ENCODE measurements at regions not wholly inside any gene's neighbourhood (a gene's known extent, or its start where the extent isn't known, plus 50 kb on each side); places are given as distances from the start of the nearest gene placed in this dataset.

DNA sequence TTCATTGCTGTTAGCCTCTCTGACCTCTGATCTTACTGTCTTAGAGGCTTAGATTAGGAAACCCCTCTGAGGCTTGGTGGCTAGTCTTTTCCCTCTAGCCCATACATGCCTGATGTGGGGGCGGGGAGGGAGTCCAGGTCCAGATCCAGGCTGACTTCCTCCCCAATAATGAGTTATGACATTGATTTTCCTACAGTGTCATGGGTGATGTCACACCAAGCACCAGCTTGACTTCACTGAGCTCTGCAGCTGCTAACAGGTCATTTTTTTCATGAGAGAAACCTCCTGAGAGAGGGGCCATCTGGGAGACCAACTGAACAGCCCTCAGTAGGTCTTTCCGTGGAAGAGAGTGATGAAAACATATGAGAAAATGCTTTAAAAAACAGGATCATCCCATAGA is 180.2 kb upstream of the N4BP1 start:
- no peaks in the 10 kb centered on the region for H4K20me1 ChIP-seq (ENCODE audit: insufficient read depth, low read length)
- H3K4me1 ChIP-seq (ENCODE audit: insufficient read depth, low read length): no peaks in the 10 kb centered on the region
- no peaks in the 10 kb centered on the region for H3K9me3 ChIP-seq (ENCODE audit: low read depth, low read length)
- TF ChIP-seq, protein P1, sequence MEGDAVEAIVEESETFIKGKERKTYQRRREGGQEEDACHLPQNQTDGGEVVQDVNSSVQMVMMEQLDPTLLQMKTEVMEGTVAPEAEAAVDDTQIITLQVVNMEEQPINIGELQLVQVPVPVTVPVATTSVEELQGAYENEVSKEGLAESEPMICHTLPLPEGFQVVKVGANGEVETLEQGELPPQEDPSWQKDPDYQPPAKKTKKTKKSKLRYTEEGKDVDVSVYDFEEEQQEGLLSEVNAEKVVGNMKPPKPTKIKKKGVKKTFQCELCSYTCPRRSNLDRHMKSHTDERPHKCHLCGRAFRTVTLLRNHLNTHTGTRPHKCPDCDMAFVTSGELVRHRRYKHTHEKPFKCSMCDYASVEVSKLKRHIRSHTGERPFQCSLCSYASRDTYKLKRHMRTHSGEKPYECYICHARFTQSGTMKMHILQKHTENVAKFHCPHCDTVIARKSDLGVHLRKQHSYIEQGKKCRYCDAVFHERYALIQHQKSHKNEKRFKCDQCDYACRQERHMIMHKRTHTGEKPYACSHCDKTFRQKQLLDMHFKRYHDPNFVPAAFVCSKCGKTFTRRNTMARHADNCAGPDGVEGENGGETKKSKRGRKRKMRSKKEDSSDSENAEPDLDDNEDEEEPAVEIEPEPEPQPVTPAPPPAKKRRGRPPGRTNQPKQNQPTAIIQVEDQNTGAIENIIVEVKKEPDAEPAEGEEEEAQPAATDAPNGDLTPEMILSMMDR (IDR thresholded peaks at IDR 0.05; ENCODE audit: extremely low read depth, low read depth, low read length): no peak
- H3K4me3 ChIP-seq (ENCODE audit: insufficient read depth, low read length): no peak overlapping the region
- H3K36me3 ChIP-seq (ENCODE audit: insufficient read depth, low read length): no peaks in the 10 kb centered on the region
- H3K79me2 ChIP-seq (ENCODE audit: insufficient read depth, low read length): no peaks in the 10 kb centered on the region
- no peak overlapping the region for H3K27ac ChIP-seq (ENCODE audit: low read depth, low read length)
- DNase-seq (ENCODE audit: insufficient read length, low spot score, missing footprints): no peak
- no peak overlapping the region for H2AFZ ChIP-seq (ENCODE audit: low read length)
- no peaks in the 10 kb centered on the region for H3K27me3 ChIP-seq (ENCODE audit: insufficient read depth, low read length)
- H3K4me2 ChIP-seq (ENCODE audit: insufficient read depth, low read length): no peak overlapping the region

DNA sequence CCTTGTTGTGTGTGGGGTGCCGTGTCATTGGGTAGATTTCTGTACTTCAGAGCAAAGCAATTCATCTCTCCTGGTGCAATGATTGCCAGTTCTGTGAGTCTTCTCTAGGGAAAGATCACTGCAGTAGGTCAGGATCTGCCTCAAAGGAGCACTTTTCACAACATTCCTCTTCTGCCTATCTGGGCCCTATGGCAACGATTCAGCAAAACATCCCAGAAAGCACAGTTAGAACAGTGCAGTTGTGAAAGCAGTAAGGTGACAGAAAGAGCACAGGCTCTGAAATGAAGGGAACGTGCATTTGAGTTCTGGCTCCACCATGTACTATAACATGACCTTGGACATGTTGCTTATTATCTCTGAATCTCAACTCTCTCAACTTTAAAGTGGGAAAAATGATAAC is 178.5 kb upstream of the N4BP1 start:
- no peak for DNase-seq (ENCODE audit: insufficient read length, low spot score, missing footprints)
- Histone ChIP-seq H3K27me3 (ENCODE audit: insufficient read depth, low read length) (no peaks in the 10 kb centered on the region), H2AFZ (ENCODE audit: low read length) (no peak overlapping the region), H3K27ac (ENCODE audit: low read depth, low read length) (no peak overlapping the region), H4K20me1 (ENCODE audit: insufficient read depth, low read length) (no peaks in the 10 kb centered on the region), H3K79me2 (ENCODE audit: insufficient read depth, low read length) (no peaks in the 10 kb centered on the region), H3K4me3 (ENCODE audit: insufficient read depth, low read length) (no peak overlapping the region), H3K9me3 (ENCODE audit: low read depth, low read length) (no peaks in the 10 kb centered on the region), H3K4me1 (ENCODE audit: insufficient read depth, low read length) (no peaks in the 10 kb centered on the region), H3K36me3 (ENCODE audit: insufficient read depth, low read length) (no peaks in the 10 kb centered on the region), H3K4me2 (ENCODE audit: insufficient read depth, low read length) (no peak overlapping the region)
- TF ChIP-seq, protein P1 (IDR thresholded peaks at IDR 0.05; ENCODE audit: extremely low read depth, low read depth, low read length): no peak

DNA sequence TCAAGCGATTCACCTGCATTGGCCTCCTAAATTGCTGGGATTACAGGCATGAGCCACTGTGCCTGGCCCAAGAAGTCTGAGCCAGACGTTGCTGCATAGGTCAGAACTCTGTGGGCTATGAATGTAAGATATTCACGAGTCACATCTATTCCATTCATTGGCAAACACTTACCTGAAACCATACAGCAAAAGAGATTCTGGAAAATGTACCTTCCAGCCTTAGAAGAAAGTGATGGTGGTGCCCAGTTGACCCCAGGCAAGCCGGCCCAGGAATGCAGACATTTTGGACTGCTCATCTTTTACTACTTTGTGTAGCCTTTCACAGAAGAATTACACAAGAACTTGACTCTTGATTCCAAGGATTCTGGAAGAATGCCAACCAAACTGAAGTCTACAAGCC is 135.6 kb upstream of the N4BP1 start:
- Histone ChIP-seq H3K27ac (ENCODE audit: low read depth, low read length) (no peak overlapping the region), H3K4me3 (ENCODE audit: insufficient read depth, low read length) (no peak overlapping the region), H3K9me3 (ENCODE audit: low read depth, low read length) (no peaks in the 10 kb centered on the region), H3K4me2 (ENCODE audit: insufficient read depth, low read length) (no peak overlapping the region), H3K4me1 (ENCODE audit: insufficient read depth, low read length) (no peaks in the 10 kb centered on the region), H4K20me1 (ENCODE audit: insufficient read depth, low read length) (no peaks in the 10 kb centered on the region), H2AFZ (ENCODE audit: low read length) (no peak overlapping the region), H3K36me3 (ENCODE audit: insufficient read depth, low read length) (no peaks in the 10 kb centered on the region), H3K79me2 (ENCODE audit: insufficient read depth, low read length) (no peaks in the 10 kb centered on the region), H3K27me3 (ENCODE audit: insufficient read depth, low read length) (no peaks in the 10 kb centered on the region)
- TF ChIP-seq, protein P1 (IDR thresholded peaks at IDR 0.05; ENCODE audit: extremely low read depth, low read depth, low read length): no peak
- no peak for DNase-seq (ENCODE audit: insufficient read length, low spot score, missing footprints)

DNA sequence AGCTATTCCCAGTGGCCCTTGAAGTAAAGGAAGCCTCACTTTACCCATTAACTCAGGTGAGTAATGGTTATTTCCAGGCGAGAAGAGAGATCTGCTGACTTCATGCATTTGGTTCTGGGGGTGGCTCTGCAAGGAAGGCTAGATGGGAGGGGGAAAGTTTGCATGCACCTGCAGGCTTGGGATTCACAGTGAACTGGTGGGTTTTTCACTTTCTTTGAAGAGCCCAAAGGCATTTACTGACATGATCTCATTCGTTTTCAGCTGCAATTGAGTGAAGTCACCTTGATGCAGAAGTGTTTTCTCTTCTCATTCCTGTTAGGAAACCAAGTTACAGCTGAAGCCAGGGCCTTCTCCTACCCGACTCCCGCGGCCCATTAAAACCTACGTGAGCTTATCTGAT is 131.0 kb upstream of the N4BP1 start:
- Histone ChIP-seq H3K27ac (ENCODE audit: low read depth, low read length) (no peak overlapping the region), H3K4me1 (ENCODE audit: insufficient read depth, low read length) (no peaks in the 10 kb centered on the region), H3K36me3 (ENCODE audit: insufficient read depth, low read length) (no peaks in the 10 kb centered on the region), H4K20me1 (ENCODE audit: insufficient read depth, low read length) (no peaks in the 10 kb centered on the region), H3K4me2 (ENCODE audit: insufficient read depth, low read length) (no peak overlapping the region), H3K27me3 (ENCODE audit: insufficient read depth, low read length) (no peaks in the 10 kb centered on the region), H3K79me2 (ENCODE audit: insufficient read depth, low read length) (no peaks in the 10 kb centered on the region), H3K4me3 (ENCODE audit: insufficient read depth, low read length) (no peak overlapping the region), H3K9me3 (ENCODE audit: low read depth, low read length) (no peaks in the 10 kb centered on the region), H2AFZ (ENCODE audit: low read length) (no peak overlapping the region)
- no peak for DNase-seq (ENCODE audit: insufficient read length, low spot score, missing footprints)
- TF ChIP-seq, protein P1 (IDR thresholded peaks at IDR 0.05; ENCODE audit: extremely low read depth, low read depth, low read length): no peak
